DMS53 treated with DMSO at 0.1 percent for 48 hours (cell line): ENCODE measurements at regions not wholly inside any gene's neighbourhood (a gene's known extent, or its start where the extent isn't known, plus 50 kb on each side); places are given as distances from the start of the nearest gene placed in this dataset.

ENCODE experiments used
- DNase-seq: peaks from one replicate; lab custom pipeline; 2025; ENCODE audit not compliant: unreplicated experiment; lab: John Stamatoyannopoulos, UW

DNA sequence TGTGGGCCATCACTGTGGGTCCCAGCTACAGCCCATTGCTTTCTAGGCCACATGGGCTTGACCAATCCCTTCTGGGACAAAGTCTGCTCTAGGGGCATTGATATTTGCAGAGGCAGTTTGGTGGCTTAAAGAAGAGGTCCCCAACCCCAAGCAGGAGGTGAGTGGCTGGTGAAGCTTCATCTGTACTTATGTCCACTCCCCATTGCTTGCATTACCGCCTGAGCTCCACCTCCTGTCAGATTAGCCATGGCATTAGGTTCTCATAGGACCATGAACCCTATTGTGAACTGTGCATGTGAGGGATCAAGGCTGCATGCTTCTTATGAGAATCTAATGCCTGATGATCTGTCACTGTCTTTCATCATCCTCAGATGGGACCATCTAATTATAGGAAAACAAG is 54.4 kb upstream of the CADM1 start:
- no peak for DNase-seq

DNA sequence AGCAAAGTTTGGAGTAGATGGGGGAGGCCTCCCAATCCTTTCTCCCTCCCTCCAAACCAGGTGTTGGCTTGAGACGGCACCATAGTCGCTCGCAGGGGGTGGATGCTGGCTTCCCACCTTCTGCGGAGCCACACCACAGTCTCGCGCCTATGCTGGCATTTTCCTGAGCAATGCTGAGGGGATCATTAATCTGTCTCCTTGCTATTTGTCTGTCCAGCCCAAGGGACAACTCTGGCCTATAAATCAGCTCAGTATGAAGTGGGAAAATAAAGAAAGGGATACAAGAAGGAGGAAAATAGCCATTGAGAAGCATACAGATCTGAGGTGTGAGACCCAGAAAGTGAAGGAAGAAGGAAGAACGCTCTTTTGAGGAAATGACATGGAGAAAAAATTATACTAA is 53.5 kb upstream of the CADM1 start:
- no peak for DNase-seq

DNA sequence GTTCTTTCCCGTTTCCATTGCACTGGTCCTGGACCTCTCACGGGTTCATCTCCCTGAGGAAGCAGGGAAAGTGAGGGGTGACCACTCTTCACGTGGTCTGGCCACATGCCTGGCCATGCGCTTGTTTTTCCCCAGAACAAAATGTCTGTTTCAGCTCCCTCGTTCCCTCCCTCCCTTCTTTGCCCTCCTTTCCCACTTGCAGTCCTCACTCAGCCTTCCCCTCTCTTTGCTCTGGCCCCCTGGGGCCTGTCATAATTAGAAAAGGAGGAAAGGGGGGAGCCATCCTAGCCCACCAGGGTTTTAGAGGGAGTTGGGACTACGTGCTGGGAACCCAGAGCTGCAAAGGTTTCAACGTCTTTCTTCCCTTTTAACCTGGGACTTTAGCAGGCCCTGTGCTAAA is 52.8 kb upstream of the CADM1 start:
- DNase-seq, result no peak

DNA sequence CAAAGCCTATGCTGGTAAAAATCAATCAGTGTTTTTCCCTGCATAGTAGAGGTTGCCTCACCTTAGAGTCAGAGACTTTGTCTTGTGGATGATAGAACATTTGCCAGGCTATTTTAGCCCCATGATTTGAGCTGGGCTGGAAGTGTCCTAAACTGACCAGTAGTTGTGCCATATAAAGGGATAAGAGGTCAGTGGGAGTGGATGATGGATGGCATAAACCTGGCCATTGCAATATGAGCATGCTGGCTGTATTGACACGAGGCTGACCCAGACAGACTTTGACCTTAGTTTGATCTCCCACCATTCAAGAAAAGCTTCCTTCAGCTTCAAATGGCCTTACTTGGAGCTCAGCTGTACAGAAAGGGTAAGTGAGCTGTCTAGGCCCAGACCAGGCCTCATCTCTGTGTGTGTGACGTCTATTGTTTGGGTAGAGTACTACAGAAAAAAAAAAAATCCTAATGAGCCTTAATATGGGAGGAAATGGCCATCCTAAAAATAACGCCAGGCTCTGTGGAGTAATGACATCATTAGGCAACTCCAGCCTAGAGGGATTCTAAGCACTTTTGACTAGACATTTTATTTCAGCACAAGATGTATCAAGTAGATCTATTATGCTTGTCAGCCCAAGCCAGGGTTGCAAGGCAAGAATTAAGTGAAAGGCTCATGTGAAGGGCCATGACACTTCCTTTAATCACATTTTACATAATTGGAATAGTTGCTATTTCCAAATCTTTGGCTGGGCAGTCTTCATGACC is 51.3 kb upstream of the CADM1 start:
- DNase-seq, result no peak
